NCI-H187 (cell line): ENCODE measurements at regions not wholly inside any gene's neighbourhood (a gene's known extent, or its start where the extent isn't known, plus 50 kb on each side); places are given as distances from the start of the nearest gene placed in this dataset.
A peak's percentile ranks its signal among the peaks of the same experiment; 100 is the strongest.

Experiments used
- DNase-seq, 2 experiments: peaks; one replicate each; lab custom pipeline; 2025; lab: John Stamatoyannopoulos, UW

- DNase-seq = no peak
Measured at GRCh38 chr5:8393240-8393639, 524.3 kb downstream of the MTRR start.

GRCh38 chr5:8394965-8395364 is 526.0 kb downstream of the MTRR start:
- no peak for DNase-seq

- no peak for DNase-seq
Measured at GRCh38 chr5:8396246-8396645, 527.3 kb downstream of the MTRR start.

- DNase-seq = no peak
Measured at GRCh38 chr5:8396756-8397155, 527.8 kb downstream of the MTRR start.

GRCh38 chr5:8399471-8399870 is 530.5 kb downstream of the MTRR start:
- no peak for DNase-seq

- no peak for DNase-seq
Measured at GRCh38 chr5:8408258-8408657, 539.3 kb downstream of the MTRR start.

GRCh38 chr5:8410618-8411017 is 541.7 kb downstream of the MTRR start:
- DNase-seq = no peak

GRCh38 chr5:8413975-8414374 is 545.0 kb downstream of the MTRR start:
- no peak for DNase-seq

- no peak for DNase-seq
Measured at GRCh38 chr5:8417316-8418048, 548.5 kb downstream of the MTRR start.

- no peak for DNase-seq
Measured at GRCh38 chr5:8418049-8418426, 549.1 kb downstream of the MTRR start.

GRCh38 chr5:8429778-8430758 is 561.1 kb downstream of the MTRR start:
- DNase-seq = no peak

GRCh38 chr5:8434501-8434900 is 565.6 kb downstream of the MTRR start:
- no peak for DNase-seq

- no peak for DNase-seq
Measured at GRCh38 chr5:8436924-8437323, 568.0 kb downstream of the MTRR start.

- DNase-seq = no peak
Measured at GRCh38 chr5:8445139-8445538, 576.2 kb downstream of the MTRR start.

- no peak for DNase-seq
Measured at GRCh38 chr5:8446179-8446578, 577.2 kb downstream of the MTRR start.

- no peak for DNase-seq
Measured at GRCh38 chr5:8456846-8457186, 587.9 kb downstream of the MTRR start.

GRCh38 chr5:8457187-8458037 is 588.5 kb downstream of the MTRR start:
- DNase-seq = peak; percentile 89 to 94

GRCh38 chr5:8458038-8458383 is 589.1 kb downstream of the MTRR start:
- no peak for DNase-seq

- no peak for DNase-seq
Measured at GRCh38 chr5:8461543-8461942, 592.6 kb downstream of the MTRR start.

- DNase-seq = peak in 1 of 2 experiments; percentile 5
Measured at GRCh38 chr5:8462565-8462964, 593.6 kb downstream of the MTRR start.

GRCh38 chr5:8470489-8470888 is 601.5 kb downstream of the MTRR start:
- DNase-seq = no peak

- no peak for DNase-seq
Measured at GRCh38 chr5:8471581-8471980, 602.6 kb downstream of the MTRR start.
